GM18519 (cell line): ENCODE measurements at regions not wholly inside any gene's neighbourhood (a gene's known extent, or its start where the extent isn't known, plus 50 kb on each side); places are given as distances from the start of the nearest gene placed in this dataset.

Experiments used
- ATAC-seq: cut with Tn5 transposase; IDR thresholded peaks from one replicate; pipeline ENCODE4 v1.9.1; 2021; ENCODE audit warnings: mild to moderate bottlenecking, moderate library complexity; ENCODE audit not compliant: unreplicated experiment, low FRiP score

GRCh38 chr6:164928057-164928727, 381.2 kb downstream of the C6orf118 start:
- ATAC-seq = no peak

GRCh38 chr6:164927288-164928056, 381.9 kb downstream of the C6orf118 start:
- peak; percentile 92 for ATAC-seq

GRCh38 chr6:164926686-164927085, 382.7 kb downstream of the C6orf118 start:
- no peak for ATAC-seq

- no peak for ATAC-seq
Observed at GRCh38 chr6:164925681-164926530, 383.5 kb downstream of the C6orf118 start.

- no peak for ATAC-seq
Observed at GRCh38 chr6:164924674-164925073, 384.7 kb downstream of the C6orf118 start.

GRCh38 chr6:164917211-164917610, 392.2 kb downstream of the C6orf118 start:
- no peak for ATAC-seq

- ATAC-seq = no peak
Observed at GRCh38 chr6:164916087-164916486, 393.3 kb downstream of the C6orf118 start.

- ATAC-seq = no peak
Observed at GRCh38 chr6:164911873-164912580, 397.4 kb downstream of the C6orf118 start.

GRCh38 chr6:164911151-164911550, 398.3 kb downstream of the C6orf118 start:
- no peak for ATAC-seq

- no peak for ATAC-seq
Observed at GRCh38 chr6:164906766-164907165, 402.6 kb downstream of the C6orf118 start.

- no peak for ATAC-seq
Observed at GRCh38 chr6:164905311-164905710, 404.1 kb downstream of the C6orf118 start.

GRCh38 chr6:164898412-164898811, 411.0 kb downstream of the C6orf118 start:
- no peak for ATAC-seq

GRCh38 chr6:164897523-164898235, 411.7 kb downstream of the C6orf118 start:
- ATAC-seq = no peak

- no peak for ATAC-seq
Observed at GRCh38 chr6:164889980-164890379, 419.4 kb downstream of the C6orf118 start.

GRCh38 chr6:164887660-164888059, 421.7 kb downstream of the C6orf118 start:
- no peak for ATAC-seq

- ATAC-seq = no peak
Observed at GRCh38 chr6:164882236-164882635, 427.2 kb downstream of the C6orf118 start.

GRCh38 chr6:164871783-164872182, 437.6 kb downstream of the C6orf118 start:
- no peak for ATAC-seq

GRCh38 chr6:164870164-164870563, 439.2 kb downstream of the C6orf118 start:
- ATAC-seq = no peak

GRCh38 chr6:164861967-164862366, 447.4 kb downstream of the C6orf118 start:
- ATAC-seq = no peak

GRCh38 chr6:164859816-164860215, 449.6 kb downstream of the C6orf118 start:
- ATAC-seq = no peak
